IMR-90 (cell line): ENCODE measurements at regions not wholly inside any gene's neighbourhood (a gene's known extent, or its start where the extent isn't known, plus 50 kb on each side); places are given as distances from the start of the nearest gene placed in this dataset.

ENCODE experiments used
- ATAC-seq: fragments of 200-7000 bp; cut with Tn5 transposase; 2 replicates; pipeline ENCODE4 v1.9.1; 2020; ENCODE audit warnings: low read depth, mild to moderate bottlenecking, moderate library complexity
- BruUV-seq: library from RNA; stranded (reverse); fragments of 400-500 nt; replicated peaks from 2 replicates; lab custom pipeline; 2021; lab: Mats Ljungman, UMichigan
- CTCF ChIA-PET: fragments of 300-600 bp; formaldehyde crosslinking; extraction: SDS; loops from one replicate; lab custom pipeline; 2021; ENCODE audit warnings: antibody characterized with exemption; lab: Yijun Ruan, JAX
- POLR2A ChIA-PET: fragments of 300-600 bp; sonication (Branson Sonifier 250); formaldehyde crosslinking; loops from one replicate; lab custom pipeline; 2022; ENCODE audit warnings: antibody characterized with exemption; ENCODE audit not compliant: unreplicated experiment; lab: Charles Lee
- DNase-seq: peaks from one replicate; pipeline ENCODE4 v3.0.0; 2013
- H2AFZ ChIP-seq: replicated peaks from 2 replicates; pipeline ENCODE3; 2013; ENCODE audit warnings: low read length, mild to moderate bottlenecking; ENCODE audit not compliant: poor library complexity
- H2AK5ac ChIP-seq: 2 replicates; pipeline ENCODE4 v1.6.1; 2013; ENCODE audit warnings: low read depth, low read length, inconsistent platforms
- H2AK9ac ChIP-seq: replicated peaks from 2 replicates; pipeline ENCODE3; 2013; ENCODE audit warnings: mild to moderate bottlenecking, low read depth, low read length, moderate library complexity; ENCODE audit not compliant: poor library complexity
- H2BK120ac ChIP-seq: 2 replicates; pipeline ENCODE4 v1.6.1; 2013; ENCODE audit warnings: low read depth, low read length, inconsistent platforms
- H2BK15ac ChIP-seq: 3 replicates; pipeline ENCODE4 v1.6.1; 2013; ENCODE audit warnings: low read depth, low read length, inconsistent platforms
- H2BK20ac ChIP-seq: 2 replicates; pipeline ENCODE4 v1.6.1; 2013; ENCODE audit warnings: low read depth, mild to moderate bottlenecking, inconsistent platforms, low read length, moderate library complexity
- H2BK5ac ChIP-seq: 2 replicates; pipeline ENCODE4 v1.6.1; 2013; ENCODE audit warnings: mild to moderate bottlenecking, low read depth, low read length, inconsistent platforms; ENCODE audit not compliant: poor library complexity, severe bottlenecking
- H3K14ac ChIP-seq: replicated peaks from 2 replicates; pipeline ENCODE4 v1.6.1; 2013; ENCODE audit warnings: low read depth, low read length, inconsistent platforms
- H3K18ac ChIP-seq: 2 replicates; pipeline ENCODE4 v1.6.1; 2013; ENCODE audit warnings: low read depth, low read length, control low read depth
- H3K23ac ChIP-seq: 2 replicates; pipeline ENCODE4 v1.6.1; 2013; ENCODE audit warnings: low read depth, low read length, inconsistent platforms
- H3K27ac ChIP-seq: 2 replicates; pipeline ENCODE4 v1.5.1; 2013; ENCODE audit warnings: mild to moderate bottlenecking, control low read depth, low read length; ENCODE audit not compliant: insufficient read depth
- H3K27me3 ChIP-seq: 2 replicates; pipeline ENCODE4 v1.6.1; 2013; ENCODE audit warnings: low read length; ENCODE audit not compliant: control insufficient read depth, insufficient read depth
- H3K36me3 ChIP-seq: 2 replicates; pipeline ENCODE4 v1.6.1; 2013; ENCODE audit warnings: low read length, mixed read lengths; ENCODE audit not compliant: control insufficient read depth, insufficient read depth
- H3K4ac ChIP-seq: 2 replicates; pipeline ENCODE4 v1.6.1; 2013; ENCODE audit warnings: low read depth, low read length, inconsistent platforms
- H3K4me1 ChIP-seq: 2 replicates; pipeline ENCODE4 v1.6.1; 2013; ENCODE audit warnings: low read length, mixed read lengths; ENCODE audit not compliant: control insufficient read depth, insufficient read depth
- H3K4me2 ChIP-seq: 2 replicates; pipeline ENCODE4 v1.6.1; 2013; ENCODE audit warnings: low read depth, mild to moderate bottlenecking, control low read depth, low read length, moderate library complexity
- H3K4me3 ChIP-seq: 2 replicates; pipeline ENCODE4 v1.5.1; 2013; ENCODE audit warnings: low read depth, mild to moderate bottlenecking, control low read depth, low read length, moderate library complexity; ENCODE audit not compliant: insufficient read depth
- H3K56ac ChIP-seq: 2 replicates; pipeline ENCODE4 v1.6.1; 2013; ENCODE audit warnings: low read length, inconsistent platforms; ENCODE audit not compliant: insufficient read depth; ENCODE audit errors: extremely low read depth
- H3K79me1 ChIP-seq, 2 experiments: 2 replicates each; pipeline ENCODE4 v1.6.1; 2013; ENCODE audit warnings: low read length in 2 of 2, inconsistent platforms in 1 of 2, low read depth in 1 of 2
- H3K9ac ChIP-seq: 2 replicates; pipeline ENCODE4 v1.6.1; 2013; ENCODE audit warnings: low read depth, low read length, control low read depth
- H3K9me1 ChIP-seq: 2 replicates; pipeline ENCODE4 v1.6.1; 2013; ENCODE audit warnings: low read length, inconsistent platforms; ENCODE audit not compliant: insufficient read depth
- H3K9me3 ChIP-seq: 2 replicates; pipeline ENCODE4 v1.6.1; 2013; ENCODE audit warnings: low read length; ENCODE audit not compliant: control insufficient read depth, insufficient read depth
- H4K20me1 ChIP-seq: 2 replicates; pipeline ENCODE4 v1.6.1; 2013; ENCODE audit warnings: low read length, inconsistent platforms; ENCODE audit not compliant: insufficient read depth
- H4K5ac ChIP-seq: 2 replicates; pipeline ENCODE4 v1.6.1; 2013; ENCODE audit warnings: mild to moderate bottlenecking, low read depth, low read length, control low read depth
- H4K8ac ChIP-seq, 2 experiments: 2 replicates each; pipeline ENCODE4 v1.6.1; 2013; ENCODE audit warnings: low read depth in 2 of 2, low read length in 2 of 2, control low read depth in 1 of 2, inconsistent platforms in 1 of 2
- H4K91ac ChIP-seq: 2 replicates; pipeline ENCODE4 v1.6.1; 2013; ENCODE audit warnings: low read depth, low read length, inconsistent platforms; ENCODE audit not compliant: insufficient read depth
- BHLHE40 ChIP-seq: fragments of 150-350 bp; IDR thresholded peaks from 2 replicates; pipeline ENCODE4 v1.6.1; 2016; ENCODE audit warnings: mild to moderate bottlenecking, low read depth, low read length
- CEBPB ChIP-seq: IDR thresholded peaks from 2 replicates; pipeline ENCODE4 v1.6.1; 2012; ENCODE audit warnings: low read depth, low read length, improper control_type of control experiment
- CHD1 ChIP-seq: IDR thresholded peaks from 2 replicates; pipeline ENCODE4 v1.6.1; 2012; ENCODE audit warnings: low read depth, low read length, improper control_type of control experiment
- CTCF ChIP-seq: conservative IDR thresholded peaks from 2 replicates; pipeline ENCODE4 v1.5.1; 2012; ENCODE audit warnings: mild to moderate bottlenecking, low read depth, low read length, improper control_type of control experiment
- ELK1 ChIP-seq: fragments of 150-350 bp; IDR thresholded peaks from 2 replicates; pipeline ENCODE4 v1.6.1; 2016; ENCODE audit warnings: low read depth, mild to moderate bottlenecking, low read length, moderate library complexity, borderline replicate concordance
- FOS ChIP-seq: fragments of 150-350 bp; IDR thresholded peaks from 2 replicates; pipeline ENCODE4 v1.6.1; 2016; ENCODE audit warnings: low read depth, low read length
- MAFK ChIP-seq: IDR thresholded peaks from 2 replicates; pipeline ENCODE4 v1.6.1; 2012; ENCODE audit warnings: low read depth, low read length, improper control_type of control experiment
- MAZ ChIP-seq: IDR thresholded peaks from 2 replicates; pipeline ENCODE4 v1.6.1; 2012; ENCODE audit warnings: low read depth, mild to moderate bottlenecking, low read length, improper control_type of control experiment, moderate library complexity, borderline replicate concordance
- MXI1 ChIP-seq: IDR thresholded peaks from 2 replicates; pipeline ENCODE4 v1.6.1; 2012; ENCODE audit warnings: low read depth, mild to moderate bottlenecking, low read length, moderate library complexity, borderline replicate concordance
- NFE2L2 ChIP-seq: fragments of 150-350 bp; IDR thresholded peaks from 2 replicates; pipeline ENCODE4 v1.6.1; 2016; ENCODE audit warnings: low read depth, mild to moderate bottlenecking, low read length
- POLR2A ChIP-seq: IDR thresholded peaks from 2 replicates; pipeline ENCODE4 v1.6.1; 2012; ENCODE audit warnings: mild to moderate bottlenecking, low read depth, low read length
- RAD21 ChIP-seq: IDR thresholded peaks from 2 replicates; pipeline ENCODE4 v1.6.1; 2012; ENCODE audit warnings: low read length, improper control_type of control experiment
- RCOR1 ChIP-seq: IDR thresholded peaks from 2 replicates; pipeline ENCODE4 v1.6.1; 2012; ENCODE audit warnings: mild to moderate bottlenecking, low read length, improper control_type of control experiment; ENCODE audit not compliant: insufficient replicate concordance
- RFX5 ChIP-seq: IDR thresholded peaks from 2 replicates; pipeline ENCODE4 v1.8.0; 2012; ENCODE audit warnings: low read depth, mild to moderate bottlenecking, low read length, moderate library complexity
- SMC3 ChIP-seq: fragments of 150-350 bp; IDR thresholded peaks from 2 replicates; pipeline ENCODE4 v1.6.1; 2016; ENCODE audit warnings: low read depth, mild to moderate bottlenecking, antibody characterized with exemption, low read length, moderate library complexity
- USF2 ChIP-seq: fragments of 150-350 bp; IDR thresholded peaks from 2 replicates; pipeline ENCODE4 v1.6.1; 2017; ENCODE audit warnings: mild to moderate bottlenecking, antibody characterized with exemption, low read length, low read depth
- dilution Hi-C: fragments of 300-500 bp; cut with HindIII; formaldehyde crosslinking; loops from one replicate; pipeline ENCODE4 v1.14.3; 2018; ENCODE audit warnings: low sequenced_read_pairs; ENCODE audit not compliant: unreplicated experiment
- in situ Hi-C: fragments of 300-500 bp; cut with MboI; formaldehyde crosslinking; loops from 3 replicates; pipeline ENCODE4 v1.14.3; 2019; ENCODE audit warnings: low sequenced_read_pairs, inconsistent platforms, mixed read lengths
- intact Hi-C: fragments of 100-400 bp; cut with micrococcal nuclease; formaldehyde crosslinking; loops from 2 replicates; pipeline ENCODE4 v1.10.0; 2022

- H4K5ac ChIP-seq: no peak overlapping the region
- H3K27ac ChIP-seq: no peak overlapping the region
- H3K56ac ChIP-seq: no peak overlapping the region
- H3K18ac ChIP-seq: no peak overlapping the region
- H3K14ac ChIP-seq: no peak overlapping the region
- dilution Hi-C loops: no loop called here
- BruUV-seq: no TSS peak
- no peak for DNase-seq
- no peak overlapping the region for H3K23ac ChIP-seq
- peaks cover 2% of the 10 kb centered on the region; the same call in 1 of the 2 replicates for H3K9me3 ChIP-seq
- no peak for ATAC-seq
- no peak overlapping the region for H3K4me2 ChIP-seq
- H3K4me3 ChIP-seq: no peak overlapping the region
- H2BK15ac ChIP-seq: no peak overlapping the region
- no peak overlapping the region for H2AK5ac ChIP-seq
- H2BK120ac ChIP-seq: no peak overlapping the region
- in situ Hi-C loops: no loop called here
- no peaks in the 10 kb centered on the region for H3K79me1 ChIP-seq
- no peaks in the 10 kb centered on the region for H3K27me3 ChIP-seq
- no peak overlapping the region for H3K9ac ChIP-seq
- no peak overlapping the region for H2AFZ ChIP-seq
- no peaks in the 10 kb centered on the region for H3K9me1 ChIP-seq
- no peak overlapping the region for H4K91ac ChIP-seq
- no peak overlapping the region for H2BK20ac ChIP-seq
- no peak overlapping the region for H3K4ac ChIP-seq
- POLR2A ChIA-PET: no interaction called here
- CTCF ChIA-PET: no interaction called here
- no peak overlapping the region for H2BK5ac ChIP-seq
- H4K8ac ChIP-seq: no peak overlapping the region
- H3K36me3 ChIP-seq: no peaks in the 10 kb centered on the region
- no peak for TF ChIP-seq RCOR1
- TF ChIP-seq USF2: no peak
- no peak for TF ChIP-seq RFX5
- no peak for TF ChIP-seq CHD1
- no peak for TF ChIP-seq POLR2A
- no peak for TF ChIP-seq ELK1
- no peak for TF ChIP-seq SMC3
- TF ChIP-seq MXI1: no peak
- TF ChIP-seq MAZ: no peak
- TF ChIP-seq BHLHE40: no peak
- no peak for TF ChIP-seq CEBPB
- no peak for TF ChIP-seq FOS
- TF ChIP-seq CTCF: no peak
- TF ChIP-seq MAFK: no peak
- no peak for TF ChIP-seq NFE2L2
- no peak for TF ChIP-seq RAD21
- no peaks in the 10 kb centered on the region for H4K20me1 ChIP-seq
- H3K4me1 ChIP-seq: no peaks in the 10 kb centered on the region
- intact Hi-C loops: no loop called here
- no peak overlapping the region for H2AK9ac ChIP-seq
Observed at GRCh38 chr12:17134315-17134714, 528.4 kb upstream of the LMO3 start.
